Limb (tissue), 2 donors: ENCODE measurements at regions not wholly inside any gene's neighbourhood (a gene's known extent, or its start where the extent isn't known, plus 50 kb on each side); places are given as distances from the start of the nearest gene placed in this dataset.

Source experiments
- DNase-seq, 2 donors: peaks; one replicate each; pipeline ENCODE4 v3.0.0-alpha.2; 2016; ENCODE audit errors: extremely low spot score in 2 of 2

GRCh38 chr4:147354237-147354636 lies 126.7 kb upstream of the EDNRA start:
- DNase-seq = peak in 1 of 2 donors; percentile 85

GRCh38 chr4:147355032-147355656 lies 125.8 kb upstream of the EDNRA start:
- DNase-seq = peak in 1 of 2 donors; percentile 37

GRCh38 chr4:147355847-147356246 lies 125.0 kb upstream of the EDNRA start:
- DNase-seq = peak in 1 of 2 donors; percentile 33

GRCh38 chr4:147360301-147360700 lies 120.6 kb upstream of the EDNRA start:
- peak in 1 of 2 donors; percentile 41 for DNase-seq

GRCh38 chr4:147361726-147362125 lies 119.2 kb upstream of the EDNRA start:
- DNase-seq = no peak

- DNase-seq = peak in 1 of 2 donors; percentile 47
Measured at GRCh38 chr4:147362938-147363337, 118.0 kb upstream of the EDNRA start.

GRCh38 chr4:147363514-147363913 lies 117.4 kb upstream of the EDNRA start:
- no peak for DNase-seq

- no peak for DNase-seq
Measured at GRCh38 chr4:147365396-147365795, 115.5 kb upstream of the EDNRA start.

- no peak for DNase-seq
Measured at GRCh38 chr4:147366164-147366563, 114.7 kb upstream of the EDNRA start.

- DNase-seq = no peak
Measured at GRCh38 chr4:147367891-147368290, 113.0 kb upstream of the EDNRA start.

GRCh38 chr4:147368948-147369347 lies 111.9 kb upstream of the EDNRA start:
- no peak for DNase-seq

- no peak for DNase-seq
Measured at GRCh38 chr4:147370473-147370872, 110.4 kb upstream of the EDNRA start.

- DNase-seq = no peak
Measured at GRCh38 chr4:147370881-147371280, 110.0 kb upstream of the EDNRA start.

GRCh38 chr4:147371661-147372060 lies 109.2 kb upstream of the EDNRA start:
- no peak for DNase-seq

- no peak for DNase-seq
Measured at GRCh38 chr4:147378780-147379179, 102.1 kb upstream of the EDNRA start.

- no peak for DNase-seq
Measured at GRCh38 chr4:147381749-147382148, 99.1 kb upstream of the EDNRA start.

GRCh38 chr4:147388018-147388417 lies 92.9 kb upstream of the EDNRA start:
- no peak for DNase-seq

GRCh38 chr4:147396105-147396504 lies 84.8 kb upstream of the EDNRA start:
- no peak for DNase-seq

GRCh38 chr4:147398556-147398955 lies 82.3 kb upstream of the EDNRA start:
- no peak for DNase-seq

GRCh38 chr4:147400721-147401120 lies 80.2 kb upstream of the EDNRA start:
- no peak for DNase-seq

- no peak for DNase-seq
Measured at GRCh38 chr4:147401221-147401620, 79.7 kb upstream of the EDNRA start.

- DNase-seq = no peak
Measured at GRCh38 chr4:147407261-147408045, 73.4 kb upstream of the EDNRA start.

GRCh38 chr4:147408189-147408588 lies 72.7 kb upstream of the EDNRA start:
- DNase-seq = no peak
